ENCODE measurements at regions not wholly inside any gene's neighbourhood (a gene's known extent, or its start where the extent isn't known, plus 50 kb on each side); places are given as distances from the start of the nearest gene placed in this dataset.

GRCh38 chr2:129911363-129912065 lies 68.0 kb upstream of the RAB6C start:
- FAIRE-seq (no peak), DNase-seq (peak in 1 of 6 donors; percentile 36), ATAC-seq (no peak)
- no peaks in the 10 kb centered on the region for H3K9me3 ChIP-seq
- H3K4me1 ChIP-seq: no peaks in the 10 kb centered on the region
- no peak overlapping the region for H3K4me3 ChIP-seq
- no peaks in the 10 kb centered on the region for H3K27me3 ChIP-seq
- 84 to 92% methylated on average over 17 of the region's 17 CpGs for WGBS, 2 donors
- intact Hi-C loops (cut with DNase I): no loop called here
- no peaks in the 10 kb centered on the region for H3K36me3 ChIP-seq
- TF ChIP-seq CTCF (IDR thresholded peaks at IDR 0.05): no peak
- H3K27ac ChIP-seq: no peak overlapping the region

- no peak overlapping the region for H3K4me3 ChIP-seq
- H3K27me3 ChIP-seq: no peaks in the 10 kb centered on the region
- H3K9me3 ChIP-seq: no peaks in the 10 kb centered on the region
- no peak for FAIRE-seq
- no peaks in the 10 kb centered on the region for H3K4me1 ChIP-seq
- no peak overlapping the region for H3K27ac ChIP-seq
- ATAC-seq: no peak
- WGBS, 2 donors: 87 to 96% methylated on average over 24 of the region's 24 CpGs
- DNase-seq: peak in 1 of 6 donors; percentile 51
- no peak for TF ChIP-seq CTCF (IDR thresholded peaks at IDR 0.05)
- intact Hi-C loops (cut with DNase I): no loop called here
- H3K36me3 ChIP-seq: no peaks in the 10 kb centered on the region
Observed at GRCh38 chr2:129912066-129912820, 67.2 kb upstream of the RAB6C start.

GRCh38 chr2:129912871-129913694 lies 66.4 kb upstream of the RAB6C start:
- no peak overlapping the region for H3K4me3 ChIP-seq
- no peak for TF ChIP-seq CTCF (IDR thresholded peaks at IDR 0.05)
- H3K27me3 ChIP-seq: no peaks in the 10 kb centered on the region
- ATAC-seq: no peak
- no peaks in the 10 kb centered on the region for H3K4me1 ChIP-seq
- H3K27ac ChIP-seq: no peak overlapping the region
- no peaks in the 10 kb centered on the region for H3K36me3 ChIP-seq
- WGBS, 2 donors: 81 to 88% methylated on average over 17 of the region's 17 CpGs
- H3K9me3 ChIP-seq: no peaks in the 10 kb centered on the region
- intact Hi-C loops (cut with DNase I): no loop called here
- FAIRE-seq: no peak
- peak in 1 of 6 donors; percentile 41 for DNase-seq

GRCh38 chr2:129913695-129914495 lies 65.6 kb upstream of the RAB6C start:
- no peak overlapping the region for H3K27ac ChIP-seq
- no peak for ATAC-seq
- DNase-seq: peak in 1 of 6 donors; percentile 34
- no peaks in the 10 kb centered on the region for H3K27me3 ChIP-seq
- intact Hi-C loops (cut with DNase I): no loop called here
- WGBS, 2 donors: 86 to 88% methylated on average over 11 of the region's 11 CpGs
- no peaks in the 10 kb centered on the region for H3K36me3 ChIP-seq
- H3K4me3 ChIP-seq: no peak overlapping the region
- H3K4me1 ChIP-seq: no peaks in the 10 kb centered on the region
- FAIRE-seq: no peak
- no peak for TF ChIP-seq CTCF (IDR thresholded peaks at IDR 0.05)
- no peaks in the 10 kb centered on the region for H3K9me3 ChIP-seq

All from pancreas (tissue), 10 donors.